RPMI7951 (cell line): ENCODE measurements at regions not wholly inside any gene's neighbourhood (a gene's known extent, or its start where the extent isn't known, plus 50 kb on each side); places are given as distances from the start of the nearest gene placed in this dataset.
"Not testable (repeated sequence)": the region's sequence is repeated elsewhere in the genome, so short reads cannot be mapped to it uniquely, and the experiment has no call there.

Experiments
- DNase-seq: peaks from one replicate; pipeline ENCODE4 v3.0.0-alpha.2; 2012; ENCODE audit warnings: low read depth

GRCh38 chr2:144642856-144643255 lies 122.9 kb upstream of the ZEB2 start:
- no peak for DNase-seq

- DNase-seq: no peak
These were observed 122.2 kb upstream of the ZEB2 start for GRCh38 chr2:144642131-144642530.

- DNase-seq: not testable (repeated sequence)
These were observed 118.3 kb upstream of the ZEB2 start for GRCh38 chr2:144638250-144638649.

- not testable (repeated sequence) for DNase-seq
These were observed 116.9 kb upstream of the ZEB2 start for GRCh38 chr2:144636860-144637259.

GRCh38 chr2:144632809-144633208 lies 112.9 kb upstream of the ZEB2 start:
- no peak for DNase-seq

- DNase-seq: no peak
These were observed 111.7 kb upstream of the ZEB2 start for GRCh38 chr2:144631636-144632035.

GRCh38 chr2:144630459-144631215 lies 110.7 kb upstream of the ZEB2 start:
- DNase-seq: no peak

- DNase-seq: no peak
These were observed 110.0 kb upstream of the ZEB2 start for GRCh38 chr2:144629935-144630334.

GRCh38 chr2:144628566-144628965 lies 108.6 kb upstream of the ZEB2 start:
- DNase-seq: no peak

GRCh38 chr2:144625626-144626025 lies 105.7 kb upstream of the ZEB2 start:
- DNase-seq: no peak

- DNase-seq: no peak
These were observed 105.3 kb upstream of the ZEB2 start for GRCh38 chr2:144625226-144625625.

- DNase-seq: no peak
These were observed 104.5 kb upstream of the ZEB2 start for GRCh38 chr2:144624451-144624850.

GRCh38 chr2:144622373-144622772 lies 102.5 kb upstream of the ZEB2 start:
- not testable (repeated sequence) for DNase-seq

GRCh38 chr2:144621266-144621665 lies 101.3 kb upstream of the ZEB2 start:
- no peak for DNase-seq

- no peak for DNase-seq
These were observed 99.8 kb upstream of the ZEB2 start for GRCh38 chr2:144619760-144620159.

GRCh38 chr2:144617171-144617570 lies 97.3 kb upstream of the ZEB2 start:
- not testable (repeated sequence) for DNase-seq

GRCh38 chr2:144615866-144616565 lies 96.1 kb upstream of the ZEB2 start:
- no peak for DNase-seq

GRCh38 chr2:144607891-144608521 lies 88.1 kb upstream of the ZEB2 start:
- no peak for DNase-seq

- no peak for DNase-seq
These were observed 87.2 kb upstream of the ZEB2 start for GRCh38 chr2:144607099-144607498.

GRCh38 chr2:144606466-144607095 lies 86.7 kb upstream of the ZEB2 start:
- DNase-seq: no peak

- DNase-seq: no peak
These were observed 85.4 kb upstream of the ZEB2 start for GRCh38 chr2:144605231-144605840.

GRCh38 chr2:144603334-144603733 lies 83.4 kb upstream of the ZEB2 start:
- DNase-seq: no peak
